ENCODE measurements at regions not wholly inside any gene's neighbourhood (a gene's known extent, or its start where the extent isn't known, plus 50 kb on each side); places are given as distances from the start of the nearest gene placed in this dataset.

DNA sequence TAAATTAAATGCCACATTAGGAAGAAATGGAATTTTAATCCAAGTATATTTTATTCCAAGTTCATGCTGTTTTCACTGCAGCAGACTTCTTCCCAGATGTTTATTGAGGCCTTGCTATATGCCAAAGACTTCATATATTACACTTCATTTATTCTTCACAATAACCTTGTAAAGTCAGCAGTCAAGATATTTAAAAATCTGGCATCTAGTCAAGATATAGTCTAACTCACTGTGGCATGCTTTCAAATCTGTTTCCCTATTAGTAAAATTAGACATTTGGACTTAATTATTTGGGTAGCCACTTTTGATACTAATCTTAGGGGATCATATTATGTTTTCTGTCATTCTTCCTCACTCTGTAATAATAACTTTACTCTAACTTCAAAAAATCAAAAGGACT lies 81.5 kb upstream of the VGLL3 start:
- Histone ChIP-seq H3K27me3 (no peaks in the 10 kb centered on the region), H3K27ac (no peak overlapping the region), H3K36me3 (no peaks in the 10 kb centered on the region), H3K4me3 (no peak overlapping the region), H3K4me1 (peaks cover 0 to 6% (median 2%) of the 10 kb centered on the region in 4 donors), H3K9me3 (no peaks in the 10 kb centered on the region)
- no peak for TF ChIP-seq EP300 (IDR thresholded peaks at IDR 0.05)
- TF ChIP-seq, protein P1, sequence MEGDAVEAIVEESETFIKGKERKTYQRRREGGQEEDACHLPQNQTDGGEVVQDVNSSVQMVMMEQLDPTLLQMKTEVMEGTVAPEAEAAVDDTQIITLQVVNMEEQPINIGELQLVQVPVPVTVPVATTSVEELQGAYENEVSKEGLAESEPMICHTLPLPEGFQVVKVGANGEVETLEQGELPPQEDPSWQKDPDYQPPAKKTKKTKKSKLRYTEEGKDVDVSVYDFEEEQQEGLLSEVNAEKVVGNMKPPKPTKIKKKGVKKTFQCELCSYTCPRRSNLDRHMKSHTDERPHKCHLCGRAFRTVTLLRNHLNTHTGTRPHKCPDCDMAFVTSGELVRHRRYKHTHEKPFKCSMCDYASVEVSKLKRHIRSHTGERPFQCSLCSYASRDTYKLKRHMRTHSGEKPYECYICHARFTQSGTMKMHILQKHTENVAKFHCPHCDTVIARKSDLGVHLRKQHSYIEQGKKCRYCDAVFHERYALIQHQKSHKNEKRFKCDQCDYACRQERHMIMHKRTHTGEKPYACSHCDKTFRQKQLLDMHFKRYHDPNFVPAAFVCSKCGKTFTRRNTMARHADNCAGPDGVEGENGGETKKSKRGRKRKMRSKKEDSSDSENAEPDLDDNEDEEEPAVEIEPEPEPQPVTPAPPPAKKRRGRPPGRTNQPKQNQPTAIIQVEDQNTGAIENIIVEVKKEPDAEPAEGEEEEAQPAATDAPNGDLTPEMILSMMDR (IDR thresholded peaks at IDR 0.05): no peak
- no peak for TF ChIP-seq POLR2A (IDR thresholded peaks at IDR 0.05)
- TF ChIP-seq POLR2AphosphoS5 (IDR thresholded peaks at IDR 0.05): no peak
- DNase-seq: no peak
- intact Hi-C loops (cut with DNase I): no loop called here

DNA sequence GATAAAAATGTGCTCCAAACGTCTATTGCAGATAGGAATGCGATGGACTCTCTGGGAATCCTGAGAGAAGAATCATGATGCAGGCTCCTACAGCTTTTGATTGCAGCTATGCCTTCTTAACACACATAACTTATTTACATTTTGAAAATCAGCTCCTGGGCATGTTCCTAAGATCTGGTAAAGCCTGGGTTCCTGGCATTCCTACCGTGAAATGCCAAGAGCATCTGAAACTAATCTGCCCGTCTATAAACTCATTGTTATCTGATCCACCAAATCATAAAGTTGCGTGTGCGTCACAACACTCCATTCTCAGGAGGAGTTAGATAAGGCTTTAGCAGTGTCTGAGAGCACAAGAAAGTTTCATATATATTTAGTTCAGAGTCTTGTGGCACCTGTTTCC lies 79.0 kb upstream of the VGLL3 start:
- Histone ChIP-seq H3K4me3 (no peak overlapping the region), H3K27me3 (no peaks in the 10 kb centered on the region), H3K9me3 (no peaks in the 10 kb centered on the region), H3K36me3 (no peaks in the 10 kb centered on the region), H3K4me1 (no peaks in the 10 kb centered on the region), H3K27ac (no peak overlapping the region)
- 20 to 58% methylated on average over 6 of the region's 6 CpGs for WGBS, 2 donors
- no peak for DNase-seq
- TF ChIP-seq, protein P1 (IDR thresholded peaks at IDR 0.05): no peak
- no peak for TF ChIP-seq EP300 (IDR thresholded peaks at IDR 0.05)
- no peak for TF ChIP-seq POLR2A (IDR thresholded peaks at IDR 0.05)
- no peak for TF ChIP-seq POLR2AphosphoS5 (IDR thresholded peaks at IDR 0.05)
- intact Hi-C loops (cut with DNase I): no loop called here

DNA sequence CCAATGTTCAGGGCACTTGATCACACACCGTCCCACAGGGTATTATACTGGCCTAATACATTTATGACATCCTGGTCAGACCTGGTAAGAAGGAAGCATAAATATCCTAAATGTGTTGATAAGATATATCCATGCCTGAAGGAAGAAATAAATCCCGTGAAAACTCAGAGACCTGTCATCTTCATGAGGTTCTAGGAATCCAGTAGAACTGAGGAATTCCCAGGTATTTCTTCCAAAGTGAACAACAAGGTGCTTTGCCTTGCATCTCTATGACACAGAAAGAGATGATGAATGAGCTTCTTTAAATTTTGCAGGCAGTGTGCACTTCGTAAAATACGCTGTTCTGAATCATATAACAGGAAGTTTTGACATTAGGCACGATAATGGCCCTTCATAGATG lies 78.1 kb upstream of the VGLL3 start:
- intact Hi-C loops (cut with DNase I): no loop called here
- no peaks in the 10 kb centered on the region for H3K4me1 ChIP-seq
- no peaks in the 10 kb centered on the region for H3K9me3 ChIP-seq

DNA sequence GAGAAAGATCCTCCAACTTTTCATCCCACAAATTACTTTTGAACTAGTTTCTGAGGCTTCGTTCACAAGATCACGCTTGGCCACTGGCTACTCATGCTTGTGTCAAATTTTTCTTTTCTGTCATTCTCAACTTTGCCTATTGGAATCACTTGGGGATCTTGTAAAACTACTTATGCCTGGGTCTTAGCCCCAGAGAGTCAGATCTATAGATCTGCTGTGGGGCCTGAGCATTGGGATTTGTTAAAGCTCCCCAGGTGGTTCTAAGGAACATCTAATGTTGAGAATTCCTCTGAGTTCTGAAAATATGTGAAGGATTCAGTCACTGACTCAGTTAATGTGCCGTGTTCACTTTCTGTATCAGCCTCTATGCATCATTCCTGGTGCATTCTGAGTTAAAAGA lies 71.7 kb upstream of the VGLL3 start:
- Histone ChIP-seq H3K27ac (no peak overlapping the region), H3K36me3 (no peaks in the 10 kb centered on the region), H3K9me3 (no peaks in the 10 kb centered on the region), H3K27me3 (no peaks in the 10 kb centered on the region), H3K4me3 (no peak overlapping the region), H3K4me1 (no peaks in the 10 kb centered on the region)
- intact Hi-C loops (cut with DNase I): no loop called here
- TF ChIP-seq EP300 (IDR thresholded peaks at IDR 0.05): no peak
- TF ChIP-seq, protein P1 (IDR thresholded peaks at IDR 0.05): no peak
- no peak for TF ChIP-seq POLR2AphosphoS5 (IDR thresholded peaks at IDR 0.05)
- WGBS, 2 donors: 85 to 91% methylated on average over 3 of the region's 3 CpGs
- DNase-seq: no peak

More for the DNA sequence above, 78.1 kb upstream of the VGLL3 start:
- no peaks in the 10 kb centered on the region for H3K27me3 ChIP-seq
- WGBS, 2 donors: 75 to 82% methylated on average over 5 of the region's 5 CpGs
- no peaks in the 10 kb centered on the region for H3K36me3 ChIP-seq
- no peak overlapping the region for H3K27ac ChIP-seq
- TF ChIP-seq POLR2AphosphoS5 (IDR thresholded peaks at IDR 0.05) (no peak), EP300 (IDR thresholded peaks at IDR 0.05) (no peak), POLR2A (IDR thresholded peaks at IDR 0.05) (no peak)
- TF ChIP-seq, protein P1 (IDR thresholded peaks at IDR 0.05): no peak
- no peak overlapping the region for H3K4me3 ChIP-seq
- DNase-seq: no peak

DNA sequence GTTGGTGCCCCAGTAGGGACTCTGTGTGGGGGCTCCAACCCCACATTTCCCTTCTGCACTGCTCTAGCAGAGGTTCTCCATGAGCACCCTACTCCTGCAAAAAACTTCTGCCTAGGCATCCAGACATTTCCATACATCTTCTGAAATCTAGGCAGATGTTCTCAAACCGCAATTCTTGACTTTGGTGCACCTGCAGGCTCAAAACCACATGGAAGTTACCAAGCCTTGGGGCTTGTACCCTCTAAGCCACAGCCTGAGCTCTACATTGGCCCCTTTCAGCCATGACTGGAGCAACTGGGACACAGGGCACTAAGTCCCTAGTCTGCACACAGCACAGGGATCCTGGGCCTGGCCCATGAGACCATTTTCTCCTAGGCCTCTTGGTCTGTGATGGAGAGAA lies 66.5 kb upstream of the VGLL3 start:
- Histone ChIP-seq H3K27ac (no peak overlapping the region), H3K4me3 (no peak overlapping the region), H3K36me3 (no peaks in the 10 kb centered on the region), H3K4me1 (no peaks in the 10 kb centered on the region), H3K9me3 (no peaks in the 10 kb centered on the region), H3K27me3 (no peaks in the 10 kb centered on the region)
- 85 to 88% methylated on average over 1 of the region's 1 CpG for WGBS, 2 donors
- TF ChIP-seq EP300 (IDR thresholded peaks at IDR 0.05) (no peak), POLR2A (IDR thresholded peaks at IDR 0.05) (no peak), POLR2AphosphoS5 (IDR thresholded peaks at IDR 0.05) (no peak)
- TF ChIP-seq, protein P1 (IDR thresholded peaks at IDR 0.05): no peak
- intact Hi-C loops (cut with DNase I): no loop called here
- no peak for DNase-seq
